Spinal cord (tissue), 9 donors: ENCODE measurements at regions not wholly inside any gene's neighbourhood (a gene's known extent, or its start where the extent isn't known, plus 50 kb on each side); places are given as distances from the start of the nearest gene placed in this dataset.
A peak's percentile ranks its signal among the peaks of the same experiment; 100 is the strongest.
"Not testable (repeated sequence)": the region's sequence is repeated elsewhere in the genome, so short reads cannot be mapped to it uniquely, and the experiment has no call there.

Experiments
- DNase-seq, 6 donors: peaks; one replicate each; pipeline versions ENCODE4 v3.0.0 to v3.0.0-alpha.2; 2013 to 2015; ENCODE audit warnings: low spot score in 6 of 6, low read depth in 4 of 6
- H3K27ac ChIP-seq: one replicate; pipeline ENCODE4 v1.5.1; 2013; ENCODE audit warnings: low read depth, low read length, control low read depth
- H3K27me3 ChIP-seq: one replicate; pipeline ENCODE4 v1.6.1; 2013; ENCODE audit warnings: low read length; ENCODE audit not compliant: control insufficient read depth, insufficient read depth
- H3K36me3 ChIP-seq: one replicate; pipeline ENCODE4 v1.6.1; 2013; ENCODE audit warnings: low read length; ENCODE audit not compliant: control insufficient read depth, insufficient read depth
- H3K4me1 ChIP-seq: one replicate; pipeline ENCODE4 v1.6.1; 2013; ENCODE audit warnings: low read length; ENCODE audit not compliant: control insufficient read depth, insufficient read depth
- H3K4me3 ChIP-seq: one replicate; pipeline ENCODE4 v1.5.1; 2013; ENCODE audit warnings: low read depth, low read length, control low read depth
- H3K9me3 ChIP-seq: one replicate; pipeline ENCODE4 v1.6.1; 2013; ENCODE audit warnings: low read length; ENCODE audit not compliant: control insufficient read depth, insufficient read depth
- WGBS: methylation state at CpG from one replicate; pipeline ENCODE4 v1.1.5; 2013; ENCODE audit warnings: missing lambda C conversion rate; ENCODE audit not compliant: insufficient coverage; 5-methylcytosine and 5-hydroxymethylcytosine counted together
- donor health status: healthy.

DNA sequence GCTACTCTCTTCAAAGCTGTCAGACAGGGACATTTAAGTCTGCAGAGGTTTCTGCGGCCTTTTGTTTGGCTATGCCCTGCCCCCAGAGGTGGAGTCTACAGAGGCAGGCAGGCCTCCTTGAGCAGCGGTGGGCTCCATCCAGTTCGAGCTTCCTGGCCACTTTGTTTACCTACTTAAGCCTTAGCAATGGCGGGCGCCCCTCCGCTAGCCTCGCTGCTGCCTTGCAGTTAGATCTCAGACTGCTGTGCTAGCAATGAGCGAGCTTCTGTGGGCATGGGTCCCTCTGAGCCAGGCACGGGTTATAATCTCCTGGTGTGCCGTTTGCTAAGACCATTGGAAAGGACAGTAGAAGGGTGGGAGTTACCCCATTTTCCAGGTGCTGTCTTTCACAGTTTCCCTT lies 924.9 kb upstream of the C9orf72 start:
- not testable (repeated sequence) for H3K4me3 ChIP-seq, H3K9me3 ChIP-seq, DNase-seq, H3K36me3 ChIP-seq, H3K27ac ChIP-seq, H3K4me1 ChIP-seq, H3K27me3 ChIP-seq
- 95% methylated on average over 10 of the region's 10 CpGs for WGBS

DNA sequence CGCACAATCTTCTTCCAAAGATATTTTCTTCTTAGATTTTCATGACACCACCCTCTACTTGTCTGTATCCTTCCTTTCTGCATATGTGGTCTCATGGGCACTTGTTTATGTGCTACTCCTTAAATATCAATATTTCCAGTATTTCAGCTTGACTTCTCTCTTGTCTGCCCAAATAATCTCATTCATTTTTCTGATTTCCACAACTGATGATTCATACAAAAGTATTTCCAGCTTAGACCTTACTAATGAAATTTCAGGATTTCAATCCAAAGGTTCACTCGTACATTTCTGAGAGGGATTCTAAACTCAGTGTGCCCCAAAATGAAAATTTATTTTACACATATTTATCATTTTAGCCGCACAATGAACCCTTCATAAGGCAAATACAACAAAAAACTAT lies 928.9 kb upstream of the C9orf72 start:
- no peak for DNase-seq
- Histone ChIP-seq H3K27ac (no peak overlapping the region), H3K4me1 (no peaks in the 10 kb centered on the region), H3K36me3 (no peaks in the 10 kb centered on the region), H3K4me3 (no peak overlapping the region), H3K27me3 (no peaks in the 10 kb centered on the region), H3K9me3 (no peaks in the 10 kb centered on the region)
- WGBS, result 100% methylated on average over 1 of the region's 3 CpGs

- Histone ChIP-seq H3K27me3 (no peaks in the 10 kb centered on the region), H3K9me3 (no peaks in the 10 kb centered on the region), H3K27ac (no peak overlapping the region), H3K36me3 (no peaks in the 10 kb centered on the region), H3K4me1 (no peaks in the 10 kb centered on the region), H3K4me3 (no peak overlapping the region)
- WGBS, result no CpG with 5 or more reads among the region's 2 CpGs
- DNase-seq, result peak in 3 of 6 donors; percentile 19 to 92 (median 26)
Observed at GRCh38 chr9:28502741-28503140, 929.5 kb upstream of the C9orf72 start.

DNA sequence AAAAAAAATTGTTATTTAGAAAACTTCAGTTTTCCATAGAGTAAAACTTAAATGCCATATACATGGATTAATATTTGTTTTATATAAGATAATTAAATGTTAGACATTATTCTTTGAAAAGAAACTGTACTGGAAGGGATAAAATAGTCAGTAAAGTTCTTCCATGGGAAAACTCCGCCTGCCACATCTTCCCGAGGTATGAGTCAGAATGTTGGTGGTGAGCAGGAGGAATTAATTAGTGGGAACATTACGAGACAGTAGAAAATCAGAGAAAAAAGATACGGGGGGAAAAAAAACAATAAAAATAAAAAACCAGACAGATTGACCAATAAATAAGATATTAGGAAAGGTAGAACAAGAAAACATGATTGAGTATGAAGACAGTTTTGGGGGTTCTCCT lies 930.3 kb upstream of the C9orf72 start:
- Histone ChIP-seq H3K27me3 (no peaks in the 10 kb centered on the region), H3K4me1 (no peaks in the 10 kb centered on the region), H3K36me3 (no peaks in the 10 kb centered on the region), H3K27ac (no peak overlapping the region), H3K4me3 (no peak overlapping the region), H3K9me3 (no peaks in the 10 kb centered on the region)
- no CpG with 5 or more reads among the region's 4 CpGs for WGBS
- DNase-seq, result no peak

- WGBS, result no CpG with 5 or more reads among the region's 3 CpGs
- DNase-seq, result no peak
- no peaks in the 10 kb centered on the region for H3K9me3 ChIP-seq
- no peak overlapping the region for H3K27ac ChIP-seq
- H3K27me3 ChIP-seq, result no peaks in the 10 kb centered on the region
- H3K36me3 ChIP-seq, result no peaks in the 10 kb centered on the region
- H3K4me3 ChIP-seq, result no peak overlapping the region
- H3K4me1 ChIP-seq, result no peaks in the 10 kb centered on the region
Observed at GRCh38 chr9:28518439-28518838, 945.2 kb upstream of the C9orf72 start.

GRCh38 chr9:28524309-28524708 lies 951.0 kb upstream of the C9orf72 start:
- not testable (repeated sequence) for H3K27me3 ChIP-seq, H3K4me1 ChIP-seq, H3K27ac ChIP-seq, DNase-seq, H3K9me3 ChIP-seq, H3K4me3 ChIP-seq, H3K36me3 ChIP-seq
- WGBS, result 100% methylated on average over 1 of the region's 6 CpGs

- no peaks in the 10 kb centered on the region for H3K9me3 ChIP-seq
- no peak for DNase-seq
- WGBS, result 80% methylated on average over 1 of the region's 1 CpG
- no peaks in the 10 kb centered on the region for H3K36me3 ChIP-seq
- H3K27ac ChIP-seq, result no peak overlapping the region
- H3K27me3 ChIP-seq, result no peaks in the 10 kb centered on the region
- no peak overlapping the region for H3K4me3 ChIP-seq
- no peaks in the 10 kb centered on the region for H3K4me1 ChIP-seq
Observed at GRCh38 chr9:28528049-28528448, 954.8 kb upstream of the C9orf72 start.

DNA sequence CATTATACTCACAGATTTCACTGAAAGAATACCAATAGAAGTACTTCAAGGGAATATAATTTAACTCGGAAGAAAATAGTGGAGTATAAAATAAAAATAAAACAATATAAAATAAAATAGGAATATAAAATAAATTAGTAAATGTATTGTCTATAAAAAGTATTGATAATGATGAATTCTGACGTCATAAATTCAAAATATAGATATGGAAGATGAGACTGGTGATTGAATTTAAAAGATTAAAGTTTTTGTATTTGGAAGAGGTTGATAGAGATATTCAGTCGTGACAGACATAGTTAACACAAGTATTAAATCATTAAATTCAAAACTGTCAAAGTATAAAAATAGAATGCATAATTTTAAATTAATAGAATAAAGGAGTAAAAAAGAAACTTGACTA lies 964.9 kb upstream of the C9orf72 start:
- H3K36me3 ChIP-seq, result no peaks in the 10 kb centered on the region
- DNase-seq, result no peak
- H3K4me3 ChIP-seq, result no peak overlapping the region
- no peaks in the 10 kb centered on the region for H3K4me1 ChIP-seq
- H3K27ac ChIP-seq, result no peak overlapping the region
- H3K9me3 ChIP-seq, result no peaks in the 10 kb centered on the region
- no CpG with 5 or more reads among the region's 3 CpGs for WGBS
- H3K27me3 ChIP-seq, result no peaks in the 10 kb centered on the region

DNA sequence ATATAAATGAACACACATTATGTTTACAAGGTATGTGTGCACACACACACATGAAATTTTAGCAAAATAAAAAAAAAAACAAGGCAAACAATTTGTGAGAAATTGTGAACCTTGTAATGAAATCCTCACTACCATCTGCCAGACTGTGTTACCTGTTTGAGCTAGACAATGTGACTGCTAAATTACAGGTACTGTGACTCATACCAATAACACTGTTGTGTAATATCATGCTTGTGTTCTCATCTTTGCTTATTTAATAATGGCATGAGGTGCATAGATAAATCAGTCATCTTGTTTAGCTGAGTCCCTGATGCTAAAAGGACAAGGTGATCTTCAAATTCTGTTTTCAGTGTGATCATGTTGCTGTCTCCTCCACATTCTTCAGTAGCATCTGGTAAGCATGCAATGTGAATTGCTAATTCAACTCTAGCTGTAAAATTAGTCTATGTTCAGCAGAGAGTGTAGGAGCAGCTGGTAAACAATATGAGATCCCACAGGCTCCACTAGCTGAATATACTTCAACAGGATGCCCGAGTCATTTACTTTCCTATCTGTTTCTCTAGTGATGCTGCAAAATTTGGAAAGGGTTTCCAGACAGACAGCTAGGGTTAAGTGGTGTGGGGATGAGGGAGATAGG lies 966.3 kb upstream of the C9orf72 start:
- H3K4me3 ChIP-seq, result no peak overlapping the region

DNA sequence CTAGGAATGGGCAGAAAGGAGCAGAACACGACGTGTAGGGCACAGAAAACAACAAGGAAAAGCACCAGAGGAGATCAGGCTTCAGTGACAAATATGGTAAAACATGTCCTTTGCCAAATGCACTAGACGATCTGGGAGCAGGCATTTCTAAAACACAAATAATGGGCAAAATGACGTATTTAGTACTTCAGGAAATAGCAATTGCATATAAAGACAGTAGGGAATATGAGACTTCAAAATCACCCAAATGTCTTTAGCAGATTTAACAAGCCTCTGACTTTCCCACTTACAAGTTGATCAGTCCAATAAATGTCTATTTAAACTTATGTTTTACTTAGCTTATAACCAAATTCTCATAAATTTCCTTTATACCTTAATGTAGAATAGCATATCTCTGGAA lies 969.6 kb upstream of the C9orf72 start:
- Histone ChIP-seq H3K9me3 (no peaks in the 10 kb centered on the region), H3K4me3 (no peak overlapping the region), H3K27me3 (no peaks in the 10 kb centered on the region), H3K36me3 (no peaks in the 10 kb centered on the region), H3K4me1 (no peaks in the 10 kb centered on the region), H3K27ac (no peak overlapping the region)
- DNase-seq, result no peak
- 63% methylated on average over 2 of the region's 4 CpGs for WGBS

More for the DNA sequence above, 966.3 kb upstream of the C9orf72 start:
- no CpG with 5 or more reads among the region's 1 CpG for WGBS
- Histone ChIP-seq H3K4me1 (no peaks in the 10 kb centered on the region), H3K9me3 (no peaks in the 10 kb centered on the region), H3K36me3 (no peaks in the 10 kb centered on the region), H3K27me3 (no peaks in the 10 kb centered on the region), H3K27ac (no peak overlapping the region)
- peak in 3 of 6 donors; percentile 10 to 86 (median 56) for DNase-seq
